ENCODE measurements at regions not wholly inside any gene's neighbourhood (a gene's known extent, or its start where the extent isn't known, plus 50 kb on each side); places are given as distances from the start of the nearest gene placed in this dataset.

- Mint-ChIP-seq H3K36me3 (no peaks in the 10 kb centered on the region), H3K27ac (no peak overlapping the region), H3K27me3 (peaks cover 3% of the 10 kb centered on the region), H3K9me3 (ENCODE audit: low read depth) (no peaks in the 10 kb centered on the region), H3K4me3 (no peak overlapping the region), H3K4me1 (ENCODE audit: low read depth) (no peaks in the 10 kb centered on the region)
Measured at GRCh38 chr16:80014241-80014939, 413.9 kb upstream of the MAF start.

- no peaks in the 10 kb centered on the region for H3K4me1 Mint-ChIP-seq (ENCODE audit: low read depth)
- peaks cover 3% of the 10 kb centered on the region for H3K27me3 Mint-ChIP-seq
- no peak overlapping the region for H3K27ac Mint-ChIP-seq
- no peak overlapping the region for H3K4me3 Mint-ChIP-seq
- H3K9me3 Mint-ChIP-seq (ENCODE audit: low read depth) = no peaks in the 10 kb centered on the region
- H3K36me3 Mint-ChIP-seq = no peaks in the 10 kb centered on the region
Measured at GRCh38 chr16:80012586-80012985, 412.0 kb upstream of the MAF start.

- H3K4me3 Mint-ChIP-seq = no peak overlapping the region
- no peaks in the 10 kb centered on the region for H3K36me3 Mint-ChIP-seq
- H3K9me3 Mint-ChIP-seq (ENCODE audit: low read depth) = no peaks in the 10 kb centered on the region
- H3K4me1 Mint-ChIP-seq (ENCODE audit: low read depth) = no peaks in the 10 kb centered on the region
- no peak overlapping the region for H3K27ac Mint-ChIP-seq
- H3K27me3 Mint-ChIP-seq = peaks cover 3% of the 10 kb centered on the region
Measured at GRCh38 chr16:80009971-80010659, 409.6 kb upstream of the MAF start.

GRCh38 chr16:80008857-80009256, 408.3 kb upstream of the MAF start:
- Mint-ChIP-seq H3K27ac (no peak overlapping the region), H3K4me3 (no peak overlapping the region), H3K9me3 (ENCODE audit: low read depth) (no peaks in the 10 kb centered on the region), H3K4me1 (ENCODE audit: low read depth) (no peaks in the 10 kb centered on the region), H3K27me3 (peaks cover 3% of the 10 kb centered on the region), H3K36me3 (no peaks in the 10 kb centered on the region)

- Mint-ChIP-seq H3K9me3 (ENCODE audit: low read depth) (no peaks in the 10 kb centered on the region), H3K36me3 (no peaks in the 10 kb centered on the region), H3K27me3 (peaks cover 3% of the 10 kb centered on the region), H3K27ac (no peak overlapping the region), H3K4me3 (no peak overlapping the region), H3K4me1 (ENCODE audit: low read depth) (no peaks in the 10 kb centered on the region)
Measured at GRCh38 chr16:80007231-80007630, 406.7 kb upstream of the MAF start.

- H3K36me3 Mint-ChIP-seq = no peaks in the 10 kb centered on the region
- H3K27ac Mint-ChIP-seq = no peak overlapping the region
- H3K4me1 Mint-ChIP-seq (ENCODE audit: low read depth) = no peaks in the 10 kb centered on the region
- H3K27me3 Mint-ChIP-seq = peaks cover 3% of the 10 kb centered on the region
- no peaks in the 10 kb centered on the region for H3K9me3 Mint-ChIP-seq (ENCODE audit: low read depth)
- H3K4me3 Mint-ChIP-seq = no peak overlapping the region
Measured at GRCh38 chr16:80006241-80007215, 406.0 kb upstream of the MAF start.

GRCh38 chr16:80004113-80004512, 403.6 kb upstream of the MAF start:
- no peaks in the 10 kb centered on the region for H3K9me3 Mint-ChIP-seq (ENCODE audit: low read depth)
- H3K27ac Mint-ChIP-seq = no peak overlapping the region
- no peaks in the 10 kb centered on the region for H3K27me3 Mint-ChIP-seq
- H3K4me3 Mint-ChIP-seq = no peak overlapping the region
- H3K36me3 Mint-ChIP-seq = no peaks in the 10 kb centered on the region
- H3K4me1 Mint-ChIP-seq (ENCODE audit: low read depth) = no peaks in the 10 kb centered on the region

- Mint-ChIP-seq H3K27ac (no peak overlapping the region), H3K27me3 (no peaks in the 10 kb centered on the region), H3K4me1 (ENCODE audit: low read depth) (no peaks in the 10 kb centered on the region), H3K9me3 (ENCODE audit: low read depth) (no peaks in the 10 kb centered on the region), H3K36me3 (no peaks in the 10 kb centered on the region), H3K4me3 (no peak overlapping the region)
Measured at GRCh38 chr16:80002261-80002660, 401.7 kb upstream of the MAF start.

- H3K36me3 Mint-ChIP-seq = no peaks in the 10 kb centered on the region
- H3K4me3 Mint-ChIP-seq = no peak overlapping the region
- no peaks in the 10 kb centered on the region for H3K4me1 Mint-ChIP-seq (ENCODE audit: low read depth)
- H3K27ac Mint-ChIP-seq = no peak overlapping the region
- H3K27me3 Mint-ChIP-seq = no peaks in the 10 kb centered on the region
- no peaks in the 10 kb centered on the region for H3K9me3 Mint-ChIP-seq (ENCODE audit: low read depth)
Measured at GRCh38 chr16:79998143-79998542, 397.6 kb upstream of the MAF start.

GRCh38 chr16:79997257-79997656, 396.7 kb upstream of the MAF start:
- Mint-ChIP-seq H3K27ac (no peak overlapping the region), H3K4me3 (no peak overlapping the region), H3K9me3 (ENCODE audit: low read depth) (no peaks in the 10 kb centered on the region), H3K27me3 (no peaks in the 10 kb centered on the region), H3K4me1 (ENCODE audit: low read depth) (no peaks in the 10 kb centered on the region), H3K36me3 (no peaks in the 10 kb centered on the region)

- H3K27me3 Mint-ChIP-seq = no peaks in the 10 kb centered on the region
- H3K36me3 Mint-ChIP-seq = no peaks in the 10 kb centered on the region
- no peak overlapping the region for H3K27ac Mint-ChIP-seq
- H3K4me1 Mint-ChIP-seq (ENCODE audit: low read depth) = no peaks in the 10 kb centered on the region
- no peaks in the 10 kb centered on the region for H3K9me3 Mint-ChIP-seq (ENCODE audit: low read depth)
- no peak overlapping the region for H3K4me3 Mint-ChIP-seq
Measured at GRCh38 chr16:79996321-79996720, 395.8 kb upstream of the MAF start.

- no peaks in the 10 kb centered on the region for H3K9me3 Mint-ChIP-seq (ENCODE audit: low read depth)
- no peak overlapping the region for H3K27ac Mint-ChIP-seq
- no peaks in the 10 kb centered on the region for H3K36me3 Mint-ChIP-seq
- no peaks in the 10 kb centered on the region for H3K27me3 Mint-ChIP-seq
- H3K4me1 Mint-ChIP-seq (ENCODE audit: low read depth) = no peaks in the 10 kb centered on the region
- no peak overlapping the region for H3K4me3 Mint-ChIP-seq
Measured at GRCh38 chr16:79995315-79995714, 394.8 kb upstream of the MAF start.

GRCh38 chr16:79994418-79994817, 393.9 kb upstream of the MAF start:
- Mint-ChIP-seq H3K36me3 (no peaks in the 10 kb centered on the region), H3K9me3 (ENCODE audit: low read depth) (no peaks in the 10 kb centered on the region), H3K4me1 (ENCODE audit: low read depth) (no peaks in the 10 kb centered on the region), H3K4me3 (no peak overlapping the region), H3K27ac (no peak overlapping the region), H3K27me3 (no peaks in the 10 kb centered on the region)

GRCh38 chr16:79993629-79994209, 393.2 kb upstream of the MAF start:
- H3K4me1 Mint-ChIP-seq (ENCODE audit: low read depth) = no peaks in the 10 kb centered on the region
- H3K4me3 Mint-ChIP-seq = no peak overlapping the region
- no peaks in the 10 kb centered on the region for H3K9me3 Mint-ChIP-seq (ENCODE audit: low read depth)
- H3K27me3 Mint-ChIP-seq = no peaks in the 10 kb centered on the region
- H3K36me3 Mint-ChIP-seq = no peaks in the 10 kb centered on the region
- H3K27ac Mint-ChIP-seq = no peak overlapping the region

GRCh38 chr16:79991969-79992368, 391.4 kb upstream of the MAF start:
- Mint-ChIP-seq H3K4me3 (no peak overlapping the region), H3K27ac (no peak overlapping the region), H3K27me3 (no peaks in the 10 kb centered on the region), H3K36me3 (no peaks in the 10 kb centered on the region), H3K4me1 (ENCODE audit: low read depth) (no peaks in the 10 kb centered on the region), H3K9me3 (ENCODE audit: low read depth) (no peaks in the 10 kb centered on the region)
